GM12892 (cell line): ENCODE measurements at regions not wholly inside any gene's neighbourhood (a gene's known extent, or its start where the extent isn't known, plus 50 kb on each side); places are given as distances from the start of the nearest gene placed in this dataset.

Experiments
- POLR2A ChIP-seq: IDR thresholded peaks from 2 replicates; pipeline ENCODE4 v1.6.1; 2011; ENCODE audit warnings: low read depth, low read length, control low read depth
- POLR2AphosphoS5 ChIP-seq: IDR thresholded peaks from 2 replicates; pipeline ENCODE4 v1.6.1; 2011; ENCODE audit warnings: low read depth, low read length, control low read depth

GRCh38 chr19:31168106-31168625 lies 181.1 kb downstream of the TSHZ3 start:
- TF ChIP-seq POLR2AphosphoS5 (no peak), POLR2A (no peak)
